SKM-1 treated with dmso at 0.1 percent for 144 hours (cell line): ENCODE measurements at regions not wholly inside any gene's neighbourhood (a gene's known extent, or its start where the extent isn't known, plus 50 kb on each side); places are given as distances from the start of the nearest gene placed in this dataset.

Experiments used
- DNase-seq: peaks from one replicate; lab custom pipeline; 2025; ENCODE audit not compliant: unreplicated experiment; lab: John Stamatoyannopoulos, UW

GRCh38 chr5:40389591-40389990 lies 290.1 kb upstream of the PTGER4 start:
- no peak for DNase-seq

- peak; percentile 50 for DNase-seq
These were observed 293.4 kb upstream of the PTGER4 start for GRCh38 chr5:40386289-40386688.

GRCh38 chr5:40385544-40385943 lies 294.2 kb upstream of the PTGER4 start:
- DNase-seq, result no peak

GRCh38 chr5:40384782-40385390 lies 294.8 kb upstream of the PTGER4 start:
- peak; percentile 93 for DNase-seq

- DNase-seq, result peak; percentile 6
These were observed 295.7 kb upstream of the PTGER4 start for GRCh38 chr5:40383749-40384651.

GRCh38 chr5:40381676-40382363 lies 297.9 kb upstream of the PTGER4 start:
- no peak for DNase-seq

- DNase-seq, result no peak
These were observed 298.7 kb upstream of the PTGER4 start for GRCh38 chr5:40381016-40381415.

- DNase-seq, result no peak
These were observed 301.1 kb upstream of the PTGER4 start for GRCh38 chr5:40378396-40379177.

- no peak for DNase-seq
These were observed 303.1 kb upstream of the PTGER4 start for GRCh38 chr5:40376566-40376965.

GRCh38 chr5:40374853-40375252 lies 304.9 kb upstream of the PTGER4 start:
- no peak for DNase-seq

GRCh38 chr5:40368200-40368599 lies 311.5 kb upstream of the PTGER4 start:
- no peak for DNase-seq

- DNase-seq, result no peak
These were observed 312.5 kb upstream of the PTGER4 start for GRCh38 chr5:40367255-40367654.

- DNase-seq, result no peak
These were observed 314.1 kb upstream of the PTGER4 start for GRCh38 chr5:40365342-40366330.

- peak; percentile 2 for DNase-seq
These were observed 315.3 kb upstream of the PTGER4 start for GRCh38 chr5:40364441-40364840.

- DNase-seq, result no peak
These were observed 318.3 kb upstream of the PTGER4 start for GRCh38 chr5:40361378-40361777.

- no peak for DNase-seq
These were observed 319.0 kb upstream of the PTGER4 start for GRCh38 chr5:40360685-40361084.

GRCh38 chr5:40359832-40360231 lies 319.9 kb upstream of the PTGER4 start:
- DNase-seq, result no peak

GRCh38 chr5:40359093-40359492 lies 320.6 kb upstream of the PTGER4 start:
- DNase-seq, result no peak

GRCh38 chr5:40356248-40356647 lies 323.5 kb upstream of the PTGER4 start:
- DNase-seq, result peak; percentile 81

GRCh38 chr5:40355846-40356245 lies 323.9 kb upstream of the PTGER4 start:
- no peak for DNase-seq
